Thyroid gland (tissue), 4 donors: ENCODE measurements at regions not wholly inside any gene's neighbourhood (a gene's known extent, or its start where the extent isn't known, plus 50 kb on each side); places are given as distances from the start of the nearest gene placed in this dataset.

Source experiments
- CTCF ChIP-seq, 6 experiments: fragments of 200-600 bp in 3 of 6; fragments of 450-650 bp in 3 of 6; sonication (generic) in 3 of 6; IDR thresholded peaks; one replicate each; pipeline ENCODE4 v1.5.1; 2016 to 2019; ENCODE audit warnings: antibody characterized with exemption in 6 of 6, mild to moderate bottlenecking in 2 of 6, inconsistent platforms in 1 of 6, moderate library complexity in 1 of 6
- POLR2A ChIP-seq, 2 donors: fragments of 450-650 bp; IDR thresholded peaks; one replicate each; pipeline ENCODE4 v1.6.1; 2017; ENCODE audit warnings: antibody characterized with exemption in 2 of 2, mild to moderate bottlenecking in 2 of 2, moderate library complexity in 1 of 2

- TF ChIP-seq POLR2A (IDR thresholded peaks at IDR 0.05) (no peak), CTCF (IDR thresholded peaks at IDR 0.05) (no peak)
These were observed 172.0 kb downstream of the OPA1 start for GRCh38 chr3:193764959-193765358.
